ENCODE measurements at regions not wholly inside any gene's neighbourhood (a gene's known extent, or its start where the extent isn't known, plus 50 kb on each side); places are given as distances from the start of the nearest gene placed in this dataset.
"Not testable (repeated sequence)": the region's sequence is repeated elsewhere in the genome, so short reads cannot be mapped to it uniquely, and the experiment has no call there.

- no peak for DNase-seq
Measured at GRCh38 chr3:8317661-8318649, 183.7 kb upstream of the LMCD1 start.

GRCh38 chr3:8319935-8320634, 181.5 kb upstream of the LMCD1 start:
- DNase-seq: no peak

GRCh38 chr3:8320711-8321458, 180.7 kb upstream of the LMCD1 start:
- no peak for DNase-seq

- no peak for DNase-seq
Measured at GRCh38 chr3:8324747-8325146, 176.9 kb upstream of the LMCD1 start.

GRCh38 chr3:8325306-8325705, 176.3 kb upstream of the LMCD1 start:
- DNase-seq: no peak

- not testable (repeated sequence) for DNase-seq
Measured at GRCh38 chr3:8325833-8326232, 175.8 kb upstream of the LMCD1 start.

- no peak for DNase-seq
Measured at GRCh38 chr3:8327739-8328138, 173.9 kb upstream of the LMCD1 start.

GRCh38 chr3:8328967-8329366, 172.7 kb upstream of the LMCD1 start:
- DNase-seq: no peak

GRCh38 chr3:8329598-8329997, 172.0 kb upstream of the LMCD1 start:
- no peak for DNase-seq

- no peak for DNase-seq
Measured at GRCh38 chr3:8336456-8336855, 165.2 kb upstream of the LMCD1 start.

GRCh38 chr3:8338424-8338823, 163.2 kb upstream of the LMCD1 start:
- no peak for DNase-seq

GRCh38 chr3:8341821-8342247, 159.8 kb upstream of the LMCD1 start:
- no peak for DNase-seq

GRCh38 chr3:8343058-8343457, 158.6 kb upstream of the LMCD1 start:
- DNase-seq: no peak

GRCh38 chr3:8345398-8345797, 156.2 kb upstream of the LMCD1 start:
- no peak for DNase-seq

GRCh38 chr3:8348076-8348475, 153.5 kb upstream of the LMCD1 start:
- no peak for DNase-seq

GRCh38 chr3:8352475-8352874, 149.1 kb upstream of the LMCD1 start:
- DNase-seq: no peak

GRCh38 chr3:8353364-8353763, 148.3 kb upstream of the LMCD1 start:
- DNase-seq: no peak

- no peak for DNase-seq
Measured at GRCh38 chr3:8355346-8355745, 146.3 kb upstream of the LMCD1 start.

GRCh38 chr3:8356066-8356465, 145.6 kb upstream of the LMCD1 start:
- DNase-seq: not testable (repeated sequence)

GRCh38 chr3:8357859-8358258, 143.8 kb upstream of the LMCD1 start:
- no peak for DNase-seq

GRCh38 chr3:8359133-8359532, 142.5 kb upstream of the LMCD1 start:
- no peak for DNase-seq

GRCh38 chr3:8363200-8363599, 138.4 kb upstream of the LMCD1 start:
- DNase-seq: no peak

- no peak for DNase-seq
Measured at GRCh38 chr3:8365541-8365940, 136.1 kb upstream of the LMCD1 start.
